B cell (primary cell): ENCODE measurements at regions not wholly inside any gene's neighbourhood (a gene's known extent, or its start where the extent isn't known, plus 50 kb on each side); places are given as distances from the start of the nearest gene placed in this dataset.

Source experiments
- ATAC-seq: fragments of 200-7000 bp; cut with Tn5 transposase; one replicate; pipeline ENCODE4 v1.10.0; 2021; ENCODE audit warnings: low read depth, mild to moderate bottlenecking, moderate number of reproducible peaks, moderate library complexity
- CTCF ChIA-PET: fragments of 350-600 bp; sonication (Branson Sonifier 250); formaldehyde crosslinking; loops from one replicate; lab custom pipeline; 2021; ENCODE audit warnings: antibody characterized with exemption, inconsistent platforms; lab: Charles Lee
- POLR2A ChIA-PET: fragments of 350-600 bp; sonication (Branson Sonifier 250); formaldehyde crosslinking; loops from one replicate; lab custom pipeline; 2021; ENCODE audit warnings: antibody characterized with exemption; lab: Charles Lee
- DNase-seq: peaks from one replicate; pipeline ENCODE4 v3.0.0; 2013
- H2AFZ ChIP-seq: 2 replicates; pipeline ENCODE4 v1.6.1; 2012; ENCODE audit warnings: mild to moderate bottlenecking, low read depth, low read length; ENCODE audit not compliant: insufficient read depth, poor library complexity, severe bottlenecking
- H3K27ac ChIP-seq, 2 donors: 1 replicate in 1 of 2; 2 replicates in 1 of 2; pipeline ENCODE4 v1.5.1; 2012 to 2013; ENCODE audit warnings: low read length in 2 of 2, mild to moderate bottlenecking in 2 of 2, moderate library complexity in 1 of 2
- H3K27me3 ChIP-seq, 4 experiments: fragments of 200-600 bp in 1 of 4; sonication (generic) in 1 of 4; replicated peaks in 1 of 4; 1 replicate in 2 of 4; 2 replicates in 2 of 4; pipeline versions ENCODE4 v1.6.1 to v1.7.0; 2013 to 2016; ENCODE audit warnings: low read length in 3 of 4, mild to moderate bottlenecking in 2 of 4, mixed read lengths in 1 of 4, moderate library complexity in 1 of 4; ENCODE audit not compliant: insufficient read depth in 4 of 4, control insufficient read depth in 3 of 4; ENCODE audit errors: control extremely low read depth in 1 of 4
- H3K36me3 ChIP-seq, 2 experiments: replicated peaks in 1 of 2; 1 replicate in 1 of 2; 2 replicates in 1 of 2; pipeline versions ENCODE4 v1.6.1 to v1.7.1; 2013; ENCODE audit warnings: low read length in 1 of 2; ENCODE audit not compliant: insufficient read depth in 2 of 2, control insufficient read depth in 1 of 2; ENCODE audit errors: control extremely low read depth in 1 of 2, extremely low read depth in 1 of 2
- H3K4me1 ChIP-seq, 2 donors: fragments of 200-600 bp in 1 of 2; sonication (generic) in 1 of 2; 1 replicate in 1 of 2; 2 replicates in 1 of 2; pipeline versions ENCODE4 v1.5.1 to v1.6.1; 2013 to 2017; ENCODE audit warnings: low read length in 2 of 2; ENCODE audit not compliant: control insufficient read depth in 2 of 2, insufficient read depth in 2 of 2
- H3K4me2 ChIP-seq: replicated peaks from 2 replicates; pipeline ENCODE3; 2012; ENCODE audit warnings: mild to moderate bottlenecking, low read depth, low read length; ENCODE audit not compliant: poor library complexity, severe bottlenecking
- H3K4me3 ChIP-seq, 5 experiments: fragments of 200-600 bp in 1 of 5; sonication (generic) in 1 of 5; 1 replicate in 3 of 5; 2 replicates in 2 of 5; pipeline versions ENCODE4 v1.5.1 to v1.7.0; 2011 to 2016; ENCODE audit warnings: low read length in 4 of 5, mild to moderate bottlenecking in 4 of 5, low read depth in 2 of 5, control low read depth in 1 of 5, moderate library complexity in 1 of 5; ENCODE audit not compliant: insufficient read depth in 1 of 5; ENCODE audit errors: control extremely low read depth in 1 of 5, extremely low read depth in 1 of 5
- H3K79me2 ChIP-seq: fragments of 200-600 bp; sonication (generic); one replicate; pipeline ENCODE4 v1.6.0; 2016; ENCODE audit warnings: low read length; ENCODE audit not compliant: control insufficient read depth, insufficient read depth
- H3K9ac ChIP-seq: fragments of 200-600 bp; sonication (generic); 2 replicates; pipeline ENCODE4 v1.6.1; 2017; ENCODE audit warnings: mild to moderate bottlenecking, low read length, moderate library complexity
- H3K9me3 ChIP-seq, 3 donors: one replicate each; pipeline versions ENCODE4 v1.6.1 to v1.7.1; 2013; ENCODE audit warnings: low read length in 2 of 3; ENCODE audit not compliant: control insufficient read depth in 2 of 3, insufficient read depth in 1 of 3; ENCODE audit errors: control extremely low read depth in 1 of 3
- H4K20me1 ChIP-seq: 2 replicates; pipeline ENCODE4 v1.6.0; 2012; ENCODE audit warnings: mild to moderate bottlenecking, low read length; ENCODE audit not compliant: insufficient read depth, control insufficient read depth, poor library complexity, severe bottlenecking
- H3K27ac Mint-ChIP-seq: one replicate; pipeline ENCODE4 v1.8.0; 2021; ENCODE audit warnings: mixed read lengths
- H3K27me3 Mint-ChIP-seq: one replicate; pipeline ENCODE4 v1.8.0; 2021; ENCODE audit warnings: mixed read lengths
- H3K4me1 Mint-ChIP-seq: one replicate; pipeline ENCODE4 v1.8.0; 2021; ENCODE audit warnings: mixed read lengths
- H3K4me3 Mint-ChIP-seq: one replicate; pipeline ENCODE4 v1.8.0; 2021; ENCODE audit warnings: mixed read lengths
- H3K9me3 Mint-ChIP-seq: one replicate; pipeline ENCODE4 v1.8.0; 2022; ENCODE audit warnings: mixed read lengths; ENCODE audit not compliant: insufficient read depth
- CTCF ChIP-seq: fragments of 200-600 bp; IDR thresholded peaks from one replicate; pipeline ENCODE4 v1.8.0; 2022; ENCODE audit warnings: antibody characterized with exemption, mild to moderate bottlenecking
- EZH2 ChIP-seq: IDR thresholded peaks from 2 replicates; pipeline ENCODE4 v1.6.1; 2012; ENCODE audit warnings: borderline replicate concordance, low read depth, mild to moderate bottlenecking, moderate library complexity, low read length; ENCODE audit not compliant: insufficient read depth, poor library complexity, severe bottlenecking
- WGBS: methylation state at CpG from one replicate; pipeline ENCODE4 v1.1.5; 2013; ENCODE audit warnings: missing lambda C conversion rate; ENCODE audit not compliant: insufficient coverage; 5-methylcytosine and 5-hydroxymethylcytosine counted together
- intact Hi-C: fragments of 100-400 bp; cut with micrococcal nuclease; formaldehyde crosslinking; loops from one replicate; pipeline ENCODE4 v1.10.0; 2022

- H3K9me3 Mint-ChIP-seq, result peaks cover 11% of the 10 kb centered on the region
- Histone ChIP-seq H3K9ac (no peak overlapping the region), H3K9me3 (no peaks in the 10 kb centered on the region), H4K20me1 (no peaks in the 10 kb centered on the region), H3K27ac (no peak overlapping the region), H3K4me2 (no peak overlapping the region), H3K79me2 (no peaks in the 10 kb centered on the region), H3K4me3 (no peak overlapping the region), H2AFZ (no peak overlapping the region), H3K27me3 (no peaks in the 10 kb centered on the region), H3K36me3 (no peaks in the 10 kb centered on the region), H3K4me1 (no peaks in the 10 kb centered on the region)
- POLR2A ChIA-PET, result no interaction called here
- TF ChIP-seq CTCF, result no peak
- TF ChIP-seq EZH2, result no peak
- H3K4me3 Mint-ChIP-seq, result no peak overlapping the region
- 77% methylated on average over 9 of the region's 9 CpGs for WGBS
- H3K27me3 Mint-ChIP-seq, result no peaks in the 10 kb centered on the region
- CTCF ChIA-PET, result no interaction called here
- intact Hi-C loops, result no loop called here
- no peaks in the 10 kb centered on the region for H3K4me1 Mint-ChIP-seq
- DNase-seq (no peak), ATAC-seq (no peak)
- no peak overlapping the region for H3K27ac Mint-ChIP-seq
These were observed 299.1 kb upstream of the TSHZ3 start for GRCh38 chr19:31648347-31648746.

- Mint-ChIP-seq H3K4me1 (no peaks in the 10 kb centered on the region), H3K27me3 (no peaks in the 10 kb centered on the region), H3K27ac (no peak overlapping the region), H3K4me3 (no peak overlapping the region), H3K9me3 (no peaks in the 10 kb centered on the region)
- Histone ChIP-seq H2AFZ (no peak overlapping the region), H3K9ac (no peak overlapping the region), H3K79me2 (no peaks in the 10 kb centered on the region), H3K36me3 (no peaks in the 10 kb centered on the region), H3K27ac (no peak overlapping the region), H3K4me3 (no peak overlapping the region), H4K20me1 (no peaks in the 10 kb centered on the region), H3K4me1 (no peaks in the 10 kb centered on the region), H3K4me2 (no peak overlapping the region), H3K27me3 (no peaks in the 10 kb centered on the region), H3K9me3 (peaks cover 0 to 13% (median 0%) of the 10 kb centered on the region in 3 donors)
- ChIA-PET CTCF (no interaction called here), POLR2A (no interaction called here)
- DNase-seq (no peak), ATAC-seq (no peak)
- WGBS, result 94% methylated on average over 8 of the region's 9 CpGs
- no peak for TF ChIP-seq CTCF
- no peak for TF ChIP-seq EZH2
- intact Hi-C loops, result no loop called here
These were observed 307.3 kb upstream of the TSHZ3 start for GRCh38 chr19:31656507-31656906.
